Keratinocyte (primary cell): ENCODE measurements at regions not wholly inside any gene's neighbourhood (a gene's known extent, or its start where the extent isn't known, plus 50 kb on each side); places are given as distances from the start of the nearest gene placed in this dataset.
A peak's percentile ranks its signal among the peaks of the same experiment; 100 is the strongest.

Source experiments
- DNase-seq: peaks from one replicate; pipeline ENCODE4 v3.0.0-alpha.2; 2011; ENCODE audit warnings: low read depth, missing footprints, low spot score
- FAIRE-seq: peaks from 2 replicates; lab custom pipeline; 2011; peaks lifted over from hg19 to GRCh38; lab: Jason Lieb, UNC
- H2AFZ ChIP-seq: 2 replicates; pipeline ENCODE4 v1.6.0; 2012; ENCODE audit warnings: low read length, control low read depth, inconsistent platforms; ENCODE audit not compliant: control insufficient read depth
- H3K27ac ChIP-seq: 2 replicates; pipeline ENCODE4 v1.5.1; 2011; ENCODE audit warnings: low read length; ENCODE audit not compliant: control insufficient read depth, insufficient read depth
- H3K27me3 ChIP-seq: 3 replicates; pipeline ENCODE4 v1.6.0; 2011; ENCODE audit warnings: low read length; ENCODE audit not compliant: control insufficient read depth, insufficient read depth; ENCODE audit errors: extremely low read depth
- H3K36me3 ChIP-seq, 2 experiments: 2 replicates in 1 of 2; 3 replicates in 1 of 2; pipeline ENCODE4 v1.5.1; 2011; ENCODE audit warnings: low read length in 2 of 2, mild to moderate bottlenecking in 1 of 2; ENCODE audit not compliant: control insufficient read depth in 2 of 2, insufficient read depth in 2 of 2; ENCODE audit errors: extremely low read depth in 1 of 2
- H3K4me1 ChIP-seq: 3 replicates; pipeline ENCODE4 v1.5.1; 2011; ENCODE audit warnings: low read length; ENCODE audit not compliant: control insufficient read depth, insufficient read depth; ENCODE audit errors: extremely low read depth
- H3K4me2 ChIP-seq: 3 replicates; pipeline ENCODE4 v1.6.0; 2011; ENCODE audit warnings: low read depth, low read length; ENCODE audit not compliant: control insufficient read depth, insufficient read depth; ENCODE audit errors: extremely low read depth
- H3K4me3 ChIP-seq, 3 experiments: fragments of 200-600 bp in 1 of 3; sonication (generic) in 1 of 3; 2 replicates in 2 of 3; 3 replicates in 1 of 3; pipeline ENCODE4 v1.5.1; 2011 to 2016; ENCODE audit warnings: low read length in 3 of 3, mild to moderate bottlenecking in 3 of 3, control low read depth in 2 of 3, inconsistent platforms in 1 of 3, low read depth in 1 of 3, mixed read lengths in 1 of 3, mixed run types in 1 of 3, moderate library complexity in 1 of 3; ENCODE audit not compliant: control insufficient read depth in 2 of 3, insufficient read depth in 2 of 3; ENCODE audit errors: extremely low read depth in 1 of 3
- H3K79me2 ChIP-seq: 2 replicates; pipeline ENCODE4 v1.6.0; 2012; ENCODE audit warnings: low read length; ENCODE audit not compliant: control insufficient read depth, insufficient read depth
- H3K9ac ChIP-seq: 3 replicates; pipeline ENCODE4 v1.6.0; 2011; ENCODE audit warnings: low read length; ENCODE audit not compliant: control insufficient read depth, insufficient read depth; ENCODE audit errors: extremely low read depth
- H3K9me1 ChIP-seq: 3 replicates; pipeline ENCODE4 v1.6.0; 2011; ENCODE audit warnings: low read length; ENCODE audit not compliant: control insufficient read depth, insufficient read depth; ENCODE audit errors: extremely low read depth
- H3K9me3 ChIP-seq: 2 replicates; pipeline ENCODE4 v1.5.1; 2012; ENCODE audit warnings: low read depth, low read length; ENCODE audit not compliant: control insufficient read depth
- H4K20me1 ChIP-seq: 3 replicates; pipeline ENCODE4 v1.6.0; 2011; ENCODE audit warnings: low read length; ENCODE audit not compliant: control insufficient read depth, insufficient read depth; ENCODE audit errors: extremely low read depth
- EZH2 ChIP-seq: IDR thresholded peaks from one replicate; pipeline ENCODE4 v1.6.1; 2012; ENCODE audit warnings: inconsistent platforms, mild to moderate bottlenecking, low read length, moderate library complexity
- dilution Hi-C: fragments of 300-500 bp; cut with MboI; formaldehyde crosslinking; loops from one replicate; pipeline ENCODE4 v1.7.0; 2020; ENCODE audit warnings: low sequenced_read_pairs; ENCODE audit not compliant: extremely low pct_ligation_motif_present
- TF ChIP-seq, protein P1 (sequence below), 3 experiments: IDR thresholded peaks in 1 of 3; conservative IDR thresholded peaks in 1 of 3; optimal IDR thresholded peaks in 1 of 3; 2 replicates in 2 of 3; 3 replicates in 1 of 3; pipeline versions ENCODE3 to v1.5.1; 2011; ENCODE audit warnings: low read length in 3 of 3, mild to moderate bottlenecking in 3 of 3, moderate library complexity in 2 of 3, control low read depth in 1 of 3, inconsistent platforms in 1 of 3; ENCODE audit not compliant: insufficient read depth in 2 of 3; ENCODE audit errors: extremely low read depth in 1 of 3

DNA sequence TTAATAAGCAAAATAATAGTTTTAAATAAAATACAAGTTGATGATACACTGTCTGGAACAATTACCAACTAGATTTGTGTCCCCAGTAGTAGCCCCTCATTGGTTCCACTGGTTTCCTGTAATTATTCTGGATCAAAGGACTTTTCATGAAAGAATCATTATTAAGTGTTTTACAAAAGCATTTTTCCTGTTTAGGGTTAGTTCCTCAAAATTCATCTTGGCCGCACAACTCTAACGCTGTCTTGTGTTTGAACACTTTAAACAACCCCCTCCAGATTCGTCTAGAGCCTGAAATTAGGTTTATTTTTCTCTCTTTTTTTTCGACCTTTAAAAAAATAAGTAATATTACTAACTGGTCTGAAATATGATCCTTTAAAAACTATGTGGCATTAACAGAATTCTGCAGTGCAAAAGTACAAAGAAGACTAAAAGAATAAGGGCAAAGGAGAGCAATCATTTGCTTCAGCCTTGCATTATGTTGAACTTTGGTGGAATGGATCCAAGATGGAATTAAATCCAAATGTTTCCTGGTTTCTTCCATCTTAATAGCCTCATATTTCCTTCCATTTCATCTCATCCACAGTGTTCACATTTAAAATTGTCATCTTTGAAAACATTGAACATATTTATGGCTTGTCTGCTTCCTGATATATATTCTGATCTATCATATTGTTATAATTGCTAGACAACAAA is 678.4 kb downstream of the IRS1 start:
- Histone ChIP-seq H3K4me2 (no peak overlapping the region), H3K9me1 (no peaks in the 10 kb centered on the region), H3K9ac (no peak overlapping the region), H3K27ac (no peak overlapping the region), H4K20me1 (no peaks in the 10 kb centered on the region), H2AFZ (no peak overlapping the region), H3K79me2 (no peaks in the 10 kb centered on the region), H3K36me3 (no peaks in the 10 kb centered on the region), H3K9me3 (no peaks in the 10 kb centered on the region), H3K4me3 (no peak overlapping the region), H3K4me1 (peaks cover 58% of the 10 kb centered on the region), H3K27me3 (no peaks in the 10 kb centered on the region)
- dilution Hi-C loops: no loop called here
- DNase-seq (no peak), FAIRE-seq (no peak)
- no peak for TF ChIP-seq EZH2
- TF ChIP-seq, protein P1, sequence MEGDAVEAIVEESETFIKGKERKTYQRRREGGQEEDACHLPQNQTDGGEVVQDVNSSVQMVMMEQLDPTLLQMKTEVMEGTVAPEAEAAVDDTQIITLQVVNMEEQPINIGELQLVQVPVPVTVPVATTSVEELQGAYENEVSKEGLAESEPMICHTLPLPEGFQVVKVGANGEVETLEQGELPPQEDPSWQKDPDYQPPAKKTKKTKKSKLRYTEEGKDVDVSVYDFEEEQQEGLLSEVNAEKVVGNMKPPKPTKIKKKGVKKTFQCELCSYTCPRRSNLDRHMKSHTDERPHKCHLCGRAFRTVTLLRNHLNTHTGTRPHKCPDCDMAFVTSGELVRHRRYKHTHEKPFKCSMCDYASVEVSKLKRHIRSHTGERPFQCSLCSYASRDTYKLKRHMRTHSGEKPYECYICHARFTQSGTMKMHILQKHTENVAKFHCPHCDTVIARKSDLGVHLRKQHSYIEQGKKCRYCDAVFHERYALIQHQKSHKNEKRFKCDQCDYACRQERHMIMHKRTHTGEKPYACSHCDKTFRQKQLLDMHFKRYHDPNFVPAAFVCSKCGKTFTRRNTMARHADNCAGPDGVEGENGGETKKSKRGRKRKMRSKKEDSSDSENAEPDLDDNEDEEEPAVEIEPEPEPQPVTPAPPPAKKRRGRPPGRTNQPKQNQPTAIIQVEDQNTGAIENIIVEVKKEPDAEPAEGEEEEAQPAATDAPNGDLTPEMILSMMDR (optimal IDR thresholded peaks at IDR 0.05 in 1 of 3, IDR thresholded peaks at IDR 0.05 in 1 of 3, conservative IDR thresholded peaks at IDR 0.05 in 1 of 3; ENCODE audit: extremely low read depth in 1 of 3, insufficient read depth in 2 of 3, low read length in 3 of 3): no peak

DNA sequence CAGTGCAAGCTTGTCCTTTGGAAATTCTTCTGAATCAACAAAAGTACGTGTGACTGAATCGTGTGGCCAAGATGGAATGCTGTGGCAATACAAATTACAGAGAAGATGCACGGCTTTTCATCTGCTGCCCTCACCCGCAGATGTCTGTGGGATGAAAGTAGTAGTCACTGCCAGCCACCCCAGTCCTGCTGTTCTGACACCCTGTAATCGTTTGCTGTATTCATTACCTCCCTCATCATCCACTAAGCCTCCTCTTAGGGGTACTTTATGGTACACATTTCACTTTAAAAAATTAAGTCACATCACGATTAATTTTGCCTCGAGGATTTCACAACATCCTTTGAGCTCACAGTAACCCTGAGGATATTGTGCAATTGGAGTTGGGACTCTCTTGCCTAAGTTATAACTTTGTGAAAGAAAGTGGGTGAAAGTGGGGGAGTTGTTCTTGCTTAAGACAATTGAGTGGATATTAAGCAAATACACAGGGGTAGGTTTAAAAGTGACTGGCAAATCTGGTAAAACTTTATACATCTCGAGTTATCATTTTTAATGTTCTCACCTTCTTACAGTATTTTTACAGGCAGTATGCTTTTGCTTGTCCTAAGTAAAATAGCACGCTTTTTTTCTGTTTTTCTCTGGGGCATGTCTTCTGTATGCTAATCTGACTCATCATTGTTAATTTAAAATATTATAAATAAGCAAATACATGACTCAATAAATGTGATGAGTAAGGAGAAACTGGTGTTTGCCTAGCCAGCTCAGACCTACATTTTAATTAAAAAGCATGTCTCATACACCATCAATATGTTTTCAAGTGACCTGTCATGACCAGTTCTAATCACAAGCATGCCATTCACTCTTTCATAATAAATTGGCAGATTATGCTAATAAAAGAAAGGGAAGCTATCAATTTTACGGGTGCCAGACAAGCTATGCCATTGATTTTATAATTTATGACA is 680.9 kb downstream of the IRS1 start:
- FAIRE-seq (peak; percentile 93), DNase-seq (peak; percentile 77)
- H3K9ac ChIP-seq: peak overlapping the region; percentile 78
- peak overlapping the region; percentile 39 for H2AFZ ChIP-seq
- H3K79me2 ChIP-seq: no peaks in the 10 kb centered on the region
- no peak for TF ChIP-seq EZH2
- TF ChIP-seq, protein P1 (optimal IDR thresholded peaks at IDR 0.05 in 1 of 3, IDR thresholded peaks at IDR 0.05 in 1 of 3, conservative IDR thresholded peaks at IDR 0.05 in 1 of 3; ENCODE audit: extremely low read depth in 1 of 3, insufficient read depth in 2 of 3, low read length in 3 of 3): peak in 1 of 3 experiments; percentile 26
- H3K36me3 ChIP-seq: no peaks in the 10 kb centered on the region
- dilution Hi-C loops: no loop called here
- H3K4me1 ChIP-seq: peaks cover 58% of the 10 kb centered on the region
- H3K27me3 ChIP-seq: no peaks in the 10 kb centered on the region
- peak overlapping the region in 2 of 3 experiments; percentile 22 to 23 for H3K4me3 ChIP-seq
- H3K4me2 ChIP-seq: peak overlapping the region; percentile 83
- peak overlapping the region; percentile 97 for H3K27ac ChIP-seq
- no peaks in the 10 kb centered on the region for H3K9me3 ChIP-seq
- H4K20me1 ChIP-seq: no peaks in the 10 kb centered on the region
- no peaks in the 10 kb centered on the region for H3K9me1 ChIP-seq
